ENCODE measurements at regions not wholly inside any gene's neighbourhood (a gene's known extent, or its start where the extent isn't known, plus 50 kb on each side); places are given as distances from the start of the nearest gene placed in this dataset.

DNA sequence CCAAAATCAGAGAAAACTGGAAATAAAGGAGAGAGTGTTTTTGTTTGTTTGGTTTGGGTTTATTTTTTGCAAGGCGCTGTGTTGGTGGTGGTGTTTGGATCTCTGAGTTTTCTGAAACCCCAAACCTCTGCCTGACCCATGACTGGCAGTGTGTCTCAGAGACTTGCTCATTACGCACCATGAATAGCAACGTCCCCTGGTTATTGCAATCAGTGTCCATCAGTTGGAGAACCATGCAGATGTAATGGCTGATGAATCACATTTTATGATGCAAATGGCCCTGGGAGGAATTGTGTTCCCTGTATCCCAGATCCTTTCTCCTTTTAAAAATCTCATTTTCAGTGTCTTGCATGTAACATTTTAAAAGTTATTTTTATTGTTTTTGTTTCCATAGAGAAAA is 362.8 kb downstream of the PMP22 start:
- TF ChIP-seq TEAD2 (tag; IDR thresholded peaks at IDR 0.05) (no peak), EP300 (IDR thresholded peaks at IDR 0.05; ENCODE audit: low read length) (no peak), CBX3 (IDR thresholded peaks at IDR 0.05; ENCODE audit: borderline replicate concordance in 1 of 2, low read length in 2 of 2) (no peak)
- TF ChIP-seq, protein P1, sequence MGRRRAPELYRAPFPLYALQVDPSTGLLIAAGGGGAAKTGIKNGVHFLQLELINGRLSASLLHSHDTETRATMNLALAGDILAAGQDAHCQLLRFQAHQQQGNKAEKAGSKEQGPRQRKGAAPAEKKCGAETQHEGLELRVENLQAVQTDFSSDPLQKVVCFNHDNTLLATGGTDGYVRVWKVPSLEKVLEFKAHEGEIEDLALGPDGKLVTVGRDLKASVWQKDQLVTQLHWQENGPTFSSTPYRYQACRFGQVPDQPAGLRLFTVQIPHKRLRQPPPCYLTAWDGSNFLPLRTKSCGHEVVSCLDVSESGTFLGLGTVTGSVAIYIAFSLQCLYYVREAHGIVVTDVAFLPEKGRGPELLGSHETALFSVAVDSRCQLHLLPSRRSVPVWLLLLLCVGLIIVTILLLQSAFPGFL (CRISPR knock-in tag; IDR thresholded peaks at IDR 0.05): no peak
- TF ChIP-seq, protein P2, sequence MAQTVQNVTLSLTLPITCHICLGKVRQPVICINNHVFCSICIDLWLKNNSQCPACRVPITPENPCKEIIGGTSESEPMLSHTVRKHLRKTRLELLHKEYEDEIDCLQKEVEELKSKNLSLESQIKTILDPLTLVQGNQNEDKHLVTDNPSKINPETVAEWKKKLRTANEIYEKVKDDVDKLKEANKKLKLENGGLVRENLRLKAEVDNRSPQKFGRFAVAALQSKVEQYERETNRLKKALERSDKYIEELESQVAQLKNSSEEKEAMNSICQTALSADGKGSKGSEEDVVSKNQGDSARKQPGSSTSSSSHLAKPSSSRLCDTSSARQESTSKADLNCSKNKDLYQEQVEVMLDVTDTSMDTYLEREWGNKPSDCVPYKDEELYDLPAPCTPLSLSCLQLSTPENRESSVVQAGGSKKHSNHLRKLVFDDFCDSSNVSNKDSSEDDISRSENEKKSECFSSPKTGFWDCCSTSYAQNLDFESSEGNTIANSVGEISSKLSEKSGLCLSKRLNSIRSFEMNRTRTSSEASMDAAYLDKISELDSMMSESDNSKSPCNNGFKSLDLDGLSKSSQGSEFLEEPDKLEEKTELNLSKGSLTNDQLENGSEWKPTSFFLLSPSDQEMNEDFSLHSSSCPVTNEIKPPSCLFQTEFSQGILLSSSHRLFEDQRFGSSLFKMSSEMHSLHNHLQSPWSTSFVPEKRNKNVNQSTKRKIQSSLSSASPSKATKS (CRISPR knock-in tag; IDR thresholded peaks at IDR 0.05): no peak
